HG03103 (cell line): ENCODE measurements at regions not wholly inside any gene's neighbourhood (a gene's known extent, or its start where the extent isn't known, plus 50 kb on each side); places are given as distances from the start of the nearest gene placed in this dataset.

Experiments
- ATAC-seq: cut with Tn5 transposase; IDR thresholded peaks from one replicate; pipeline ENCODE4 v1.9.1; 2021; ENCODE audit warnings: low read depth; ENCODE audit not compliant: unreplicated experiment

GRCh38 chr20:52746190-52746589 lies 226.0 kb upstream of the TSHZ2 start:
- no peak for ATAC-seq

GRCh38 chr20:52744441-52744840 lies 227.7 kb upstream of the TSHZ2 start:
- ATAC-seq: no peak

- ATAC-seq: no peak
Observed at GRCh38 chr20:52738081-52738480, 234.1 kb upstream of the TSHZ2 start.

GRCh38 chr20:52736507-52736906 lies 235.7 kb upstream of the TSHZ2 start:
- no peak for ATAC-seq

GRCh38 chr20:52731093-52731492 lies 241.1 kb upstream of the TSHZ2 start:
- ATAC-seq: no peak

- ATAC-seq: no peak
Observed at GRCh38 chr20:52727740-52728456, 244.3 kb upstream of the TSHZ2 start.

- no peak for ATAC-seq
Observed at GRCh38 chr20:52724541-52724940, 247.6 kb upstream of the TSHZ2 start.

- ATAC-seq: no peak
Observed at GRCh38 chr20:52722926-52723688, 249.1 kb upstream of the TSHZ2 start.

- ATAC-seq: no peak
Observed at GRCh38 chr20:52708137-52708536, 264.0 kb upstream of the TSHZ2 start.

- no peak for ATAC-seq
Observed at GRCh38 chr20:52704553-52704952, 267.6 kb upstream of the TSHZ2 start.

GRCh38 chr20:52688345-52688744 lies 283.8 kb upstream of the TSHZ2 start:
- ATAC-seq: no peak

- no peak for ATAC-seq
Observed at GRCh38 chr20:52684905-52685304, 287.3 kb upstream of the TSHZ2 start.

- ATAC-seq: no peak
Observed at GRCh38 chr20:52684176-52684575, 288.0 kb upstream of the TSHZ2 start.

GRCh38 chr20:52683761-52684160 lies 288.4 kb upstream of the TSHZ2 start:
- ATAC-seq: no peak

- ATAC-seq: no peak
Observed at GRCh38 chr20:52682237-52682636, 289.9 kb upstream of the TSHZ2 start.

GRCh38 chr20:52681288-52681687 lies 290.9 kb upstream of the TSHZ2 start:
- no peak for ATAC-seq

GRCh38 chr20:52677216-52677615 lies 294.9 kb upstream of the TSHZ2 start:
- no peak for ATAC-seq

- no peak for ATAC-seq
Observed at GRCh38 chr20:52676283-52676995, 295.7 kb upstream of the TSHZ2 start.

- no peak for ATAC-seq
Observed at GRCh38 chr20:52675375-52675774, 296.8 kb upstream of the TSHZ2 start.

- no peak for ATAC-seq
Observed at GRCh38 chr20:52668626-52669025, 303.5 kb upstream of the TSHZ2 start.

GRCh38 chr20:52667358-52667757 lies 304.8 kb upstream of the TSHZ2 start:
- ATAC-seq: no peak
